HFFc6 (cell line): ENCODE measurements at regions not wholly inside any gene's neighbourhood (a gene's known extent, or its start where the extent isn't known, plus 50 kb on each side); places are given as distances from the start of the nearest gene placed in this dataset.

Experiments
- DNase-seq: peaks from one replicate; pipeline ENCODE4 v3.0.0-alpha.2; 2018
- H3K27ac Mint-ChIP-seq: 2 replicates; pipeline ENCODE4 v1.8.0; 2020; ENCODE audit warnings: mild to moderate bottlenecking, mixed read lengths
- H3K27me3 Mint-ChIP-seq: 2 replicates; pipeline ENCODE4 v1.8.0; 2021; ENCODE audit warnings: mild to moderate bottlenecking, moderate library complexity, mixed read lengths; ENCODE audit not compliant: insufficient read depth
- H3K36me3 Mint-ChIP-seq: 2 replicates; pipeline ENCODE4 v1.8.0; 2021; ENCODE audit warnings: low read depth, mixed read lengths
- H3K4me1 Mint-ChIP-seq: 2 replicates; pipeline ENCODE4 v1.8.0; 2020; ENCODE audit warnings: low read depth, mixed read lengths
- H3K4me3 Mint-ChIP-seq: 2 replicates; pipeline ENCODE4 v1.8.0; 2020; ENCODE audit warnings: mild to moderate bottlenecking, moderate library complexity, mixed read lengths
- H3K9me3 Mint-ChIP-seq: 2 replicates; pipeline ENCODE4 v1.8.0; 2020; ENCODE audit warnings: mild to moderate bottlenecking, mixed read lengths
- CTCF ChIP-seq: fragments of 200-600 bp; sonication (generic); IDR thresholded peaks from 2 replicates; pipeline ENCODE4 v1.5.0; 2021; ENCODE audit warnings: antibody characterized with exemption, mild to moderate bottlenecking

GRCh38 chr13:107296804-107297203 is 728.9 kb upstream of the ARGLU1 start:
- Mint-ChIP-seq H3K27ac (no peak overlapping the region), H3K9me3 (peaks cover 22% of the 10 kb centered on the region), H3K4me1 (no peaks in the 10 kb centered on the region), H3K4me3 (no peak overlapping the region), H3K36me3 (no peaks in the 10 kb centered on the region), H3K27me3 (no peaks in the 10 kb centered on the region)
- no peak for TF ChIP-seq CTCF
- DNase-seq: no peak

GRCh38 chr13:107295416-107296140 is 727.6 kb upstream of the ARGLU1 start:
- Mint-ChIP-seq H3K4me3 (no peak overlapping the region), H3K27ac (no peak overlapping the region)

GRCh38 chr13:107293924-107294323 is 726.0 kb upstream of the ARGLU1 start:
- no peaks in the 10 kb centered on the region for H3K27me3 Mint-ChIP-seq
- H3K36me3 Mint-ChIP-seq: no peaks in the 10 kb centered on the region
- H3K4me1 Mint-ChIP-seq: no peaks in the 10 kb centered on the region
- H3K27ac Mint-ChIP-seq: no peak overlapping the region
- TF ChIP-seq CTCF: no peak
- no peak overlapping the region for H3K4me3 Mint-ChIP-seq
- H3K9me3 Mint-ChIP-seq: peaks cover 34% of the 10 kb centered on the region
- no peak for DNase-seq

More at GRCh38 chr13:107295416-107296140, 727.6 kb upstream of the ARGLU1 start:
- peaks cover 22% of the 10 kb centered on the region for H3K9me3 Mint-ChIP-seq
- H3K4me1 Mint-ChIP-seq: no peaks in the 10 kb centered on the region
- no peaks in the 10 kb centered on the region for H3K27me3 Mint-ChIP-seq
- TF ChIP-seq CTCF: no peak
- no peak for DNase-seq
- H3K36me3 Mint-ChIP-seq: no peaks in the 10 kb centered on the region

GRCh38 chr13:107291875-107292274 is 723.9 kb upstream of the ARGLU1 start:
- Mint-ChIP-seq H3K27me3 (no peaks in the 10 kb centered on the region), H3K9me3 (peaks cover 39% of the 10 kb centered on the region), H3K4me1 (no peaks in the 10 kb centered on the region), H3K27ac (no peak overlapping the region), H3K36me3 (no peaks in the 10 kb centered on the region), H3K4me3 (no peak overlapping the region)
- TF ChIP-seq CTCF: no peak
- DNase-seq: no peak

GRCh38 chr13:107289540-107289939 is 721.6 kb upstream of the ARGLU1 start:
- H3K9me3 Mint-ChIP-seq: peaks cover 28% of the 10 kb centered on the region
- H3K27ac Mint-ChIP-seq: no peak overlapping the region
- H3K36me3 Mint-ChIP-seq: no peaks in the 10 kb centered on the region
- H3K4me3 Mint-ChIP-seq: no peak overlapping the region
- H3K27me3 Mint-ChIP-seq: no peaks in the 10 kb centered on the region; the same call in 1 of the 2 replicates
- DNase-seq: no peak
- TF ChIP-seq CTCF: no peak
- no peaks in the 10 kb centered on the region for H3K4me1 Mint-ChIP-seq
